Stomach (tissue), 4 donors: ENCODE measurements at regions not wholly inside any gene's neighbourhood (a gene's known extent, or its start where the extent isn't known, plus 50 kb on each side); places are given as distances from the start of the nearest gene placed in this dataset.

Experiments used
- CTCF ChIP-seq, 7 experiments: fragments of 450-650 bp in 4 of 7; fragments of 200-600 bp in 3 of 7; sonication (generic) in 3 of 7; IDR thresholded peaks; one replicate each; pipeline ENCODE4 v1.5.1; 2016 to 2019; ENCODE audit warnings: antibody characterized with exemption in 7 of 7, control low read depth in 2 of 7, mild to moderate bottlenecking in 1 of 7
- EP300 ChIP-seq: sonication (generic); formaldehyde crosslinking; IDR thresholded peaks from one replicate; pipeline ENCODE4 v1.6.1; 2017; ENCODE audit warnings: antibody characterized with exemption
- POLR2A ChIP-seq, 4 donors: fragments of 450-650 bp; IDR thresholded peaks; one replicate each; pipeline ENCODE4 v1.6.1; 2016; ENCODE audit warnings: antibody characterized with exemption in 4 of 4, control low read depth in 2 of 4, mild to moderate bottlenecking in 1 of 4, moderate library complexity in 1 of 4
- POLR2AphosphoS5 ChIP-seq, 3 donors: sonication (generic); formaldehyde crosslinking; IDR thresholded peaks; one replicate each; pipeline ENCODE4 v1.6.1; 2016; ENCODE audit warnings: antibody characterized with exemption in 3 of 3

- no peak for TF ChIP-seq POLR2AphosphoS5 (IDR thresholded peaks at IDR 0.05)
- no peak for TF ChIP-seq POLR2A (IDR thresholded peaks at IDR 0.05)
- TF ChIP-seq CTCF (IDR thresholded peaks at IDR 0.05) = no peak
- no peak for TF ChIP-seq EP300
These were observed 555.5 kb upstream of the MARCKS start for GRCh38 chr6:113301651-113302050.
